ENCODE measurements at regions not wholly inside any gene's neighbourhood (a gene's known extent, or its start where the extent isn't known, plus 50 kb on each side); places are given as distances from the start of the nearest gene placed in this dataset.

- Histone ChIP-seq H4K91ac (ENCODE audit: low read length) (no peak overlapping the region), H3K4me2 (ENCODE audit: low read length, poor library complexity, severe bottlenecking) (no peak overlapping the region), H3K9me3 (ENCODE audit: control insufficient read depth, low read length) (no peaks in the 10 kb centered on the region), H3K23ac (ENCODE audit: low read length in 2 of 2) (no peak overlapping the region), H2BK120ac (ENCODE audit: low read depth, low read length) (no peak overlapping the region), H2BK5ac (ENCODE audit: low read depth, low read length, poor library complexity, severe bottlenecking) (no peak overlapping the region), H3K4me3 (ENCODE audit: insufficient read depth in 1 of 2, low read depth in 1 of 2, low read length in 2 of 2) (no peak overlapping the region), H3K4ac (ENCODE audit: low read depth in 1 of 2, low read length in 2 of 2) (no peak overlapping the region), H3K18ac (ENCODE audit: low read depth in 1 of 2, low read length in 2 of 2) (no peak overlapping the region), H3K36me3 (ENCODE audit: control insufficient read depth in 1 of 2, insufficient read depth in 2 of 2, low read depth in 1 of 2, low read length in 2 of 2) (no peaks in the 10 kb centered on the region), H2AK5ac (ENCODE audit: low read length, severe bottlenecking) (no peak overlapping the region), H3K9ac (ENCODE audit: low read length) (no peak overlapping the region), H3K14ac (ENCODE audit: low read length in 2 of 2) (no peak overlapping the region), H2BK15ac (ENCODE audit: low read depth, poor library complexity, severe bottlenecking) (no peak overlapping the region), H3K27ac (ENCODE audit: low read length, poor library complexity, severe bottlenecking) (no peak overlapping the region), H3K4me1 (ENCODE audit: control insufficient read depth, insufficient read depth, low read depth, low read length) (peaks cover 3% of the 10 kb centered on the region), H3K79me1 (replicated peaks; ENCODE audit: low read length, poor library complexity, severe bottlenecking) (no peaks in the 10 kb centered on the region), H2AFZ (ENCODE audit: low read depth, low read length) (no peak overlapping the region), H4K8ac (ENCODE audit: low read length) (no peak overlapping the region), H2BK12ac (ENCODE audit: low read length in 2 of 2) (no peak overlapping the region), H3K27me3 (ENCODE audit: control insufficient read depth in 1 of 2, insufficient read depth in 1 of 2, low read length in 2 of 2) (no peaks in the 10 kb centered on the region)
- no peak for DNase-seq
- no CpG with 5 or more reads among the region's 1 CpG for WGBS
These were observed 124.7 kb downstream of the TTC6 start for GRCh38 chr14:37720131-37720530.

GRCh38 chr14:37721976-37722659 is 126.7 kb downstream of the TTC6 start:
- 68% methylated on average over 2 of the region's 2 CpGs for WGBS

GRCh38 chr14:37723515-37723914 is 128.1 kb downstream of the TTC6 start:
- H3K9me3 ChIP-seq (ENCODE audit: control insufficient read depth, low read length) = no peaks in the 10 kb centered on the region
- WGBS = no CpG with 5 or more reads among the region's 4 CpGs
- H2BK5ac ChIP-seq (ENCODE audit: low read depth, low read length, poor library complexity, severe bottlenecking) = no peak overlapping the region
- H2AK5ac ChIP-seq (ENCODE audit: low read length, severe bottlenecking) = no peak overlapping the region
- no peaks in the 10 kb centered on the region for H3K36me3 ChIP-seq (ENCODE audit: control insufficient read depth in 1 of 2, insufficient read depth in 2 of 2, low read depth in 1 of 2, low read length in 2 of 2)
- no peak overlapping the region for H3K4me2 ChIP-seq (ENCODE audit: low read length, poor library complexity, severe bottlenecking)
- no peak overlapping the region for H4K8ac ChIP-seq (ENCODE audit: low read length)
- no peak overlapping the region for H3K14ac ChIP-seq (ENCODE audit: low read length in 2 of 2)
- H3K18ac ChIP-seq (ENCODE audit: low read depth in 1 of 2, low read length in 2 of 2) = no peak overlapping the region
- no peaks in the 10 kb centered on the region for H3K27me3 ChIP-seq (ENCODE audit: control insufficient read depth in 1 of 2, insufficient read depth in 1 of 2, low read length in 2 of 2)
- H3K4me1 ChIP-seq (ENCODE audit: control insufficient read depth, insufficient read depth, low read depth, low read length) = peaks cover 3% of the 10 kb centered on the region
- DNase-seq = no peak
- H3K9ac ChIP-seq (ENCODE audit: low read length) = no peak overlapping the region
- H2AFZ ChIP-seq (ENCODE audit: low read depth, low read length) = no peak overlapping the region
- H2BK15ac ChIP-seq (ENCODE audit: low read depth, poor library complexity, severe bottlenecking) = no peak overlapping the region
- H4K91ac ChIP-seq (ENCODE audit: low read length) = no peak overlapping the region
- no peaks in the 10 kb centered on the region for H3K79me1 ChIP-seq (replicated peaks; ENCODE audit: low read length, poor library complexity, severe bottlenecking)
- no peak overlapping the region for H2BK12ac ChIP-seq (ENCODE audit: low read length in 2 of 2)
- no peak overlapping the region for H3K4ac ChIP-seq (ENCODE audit: low read depth in 1 of 2, low read length in 2 of 2)
- no peak overlapping the region for H3K27ac ChIP-seq (ENCODE audit: low read length, poor library complexity, severe bottlenecking)
- H3K23ac ChIP-seq (ENCODE audit: low read length in 2 of 2) = no peak overlapping the region
- H3K4me3 ChIP-seq (ENCODE audit: insufficient read depth in 1 of 2, low read depth in 1 of 2, low read length in 2 of 2) = no peak overlapping the region
- H2BK120ac ChIP-seq (ENCODE audit: low read depth, low read length) = no peak overlapping the region

More at GRCh38 chr14:37721976-37722659, 126.7 kb downstream of the TTC6 start:
- Histone ChIP-seq H3K4me1 (ENCODE audit: control insufficient read depth, insufficient read depth, low read depth, low read length) (peaks cover 3% of the 10 kb centered on the region), H3K4ac (ENCODE audit: low read depth in 1 of 2, low read length in 2 of 2) (no peak overlapping the region), H3K36me3 (ENCODE audit: control insufficient read depth in 1 of 2, insufficient read depth in 2 of 2, low read depth in 1 of 2, low read length in 2 of 2) (no peaks in the 10 kb centered on the region), H4K8ac (ENCODE audit: low read length) (no peak overlapping the region), H4K91ac (ENCODE audit: low read length) (no peak overlapping the region), H2BK5ac (ENCODE audit: low read depth, low read length, poor library complexity, severe bottlenecking) (no peak overlapping the region), H3K4me2 (ENCODE audit: low read length, poor library complexity, severe bottlenecking) (no peak overlapping the region), H3K18ac (ENCODE audit: low read depth in 1 of 2, low read length in 2 of 2) (no peak overlapping the region), H2BK15ac (ENCODE audit: low read depth, poor library complexity, severe bottlenecking) (no peak overlapping the region), H3K9ac (ENCODE audit: low read length) (no peak overlapping the region), H2AK5ac (ENCODE audit: low read length, severe bottlenecking) (peak overlapping the region; percentile 35), H3K9me3 (ENCODE audit: control insufficient read depth, low read length) (no peaks in the 10 kb centered on the region), H3K14ac (ENCODE audit: low read length in 2 of 2) (no peak overlapping the region), H2AFZ (ENCODE audit: low read depth, low read length) (no peak overlapping the region), H3K27ac (ENCODE audit: low read length, poor library complexity, severe bottlenecking) (no peak overlapping the region), H3K27me3 (ENCODE audit: control insufficient read depth in 1 of 2, insufficient read depth in 1 of 2, low read length in 2 of 2) (no peaks in the 10 kb centered on the region), H3K4me3 (ENCODE audit: insufficient read depth in 1 of 2, low read depth in 1 of 2, low read length in 2 of 2) (no peak overlapping the region), H3K23ac (ENCODE audit: low read length in 2 of 2) (no peak overlapping the region), H2BK12ac (ENCODE audit: low read length in 2 of 2) (no peak overlapping the region), H3K79me1 (replicated peaks; ENCODE audit: low read length, poor library complexity, severe bottlenecking) (no peaks in the 10 kb centered on the region), H2BK120ac (ENCODE audit: low read depth, low read length) (no peak overlapping the region)
- DNase-seq = peak; percentile 13

- no peak overlapping the region for H2BK120ac ChIP-seq (ENCODE audit: low read depth, low read length)
- no peak overlapping the region for H3K23ac ChIP-seq (ENCODE audit: low read length in 2 of 2)
- no peak overlapping the region for H3K9ac ChIP-seq (ENCODE audit: low read length)
- DNase-seq = no peak
- H2AFZ ChIP-seq (ENCODE audit: low read depth, low read length) = no peak overlapping the region
- H3K14ac ChIP-seq (ENCODE audit: low read length in 2 of 2) = no peak overlapping the region
- no peak overlapping the region for H4K8ac ChIP-seq (ENCODE audit: low read length)
- no peak overlapping the region for H2BK15ac ChIP-seq (ENCODE audit: low read depth, poor library complexity, severe bottlenecking)
- no peak overlapping the region for H3K4me2 ChIP-seq (ENCODE audit: low read length, poor library complexity, severe bottlenecking)
- H3K79me1 ChIP-seq (replicated peaks; ENCODE audit: low read length, poor library complexity, severe bottlenecking) = no peaks in the 10 kb centered on the region
- H2BK5ac ChIP-seq (ENCODE audit: low read depth, low read length, poor library complexity, severe bottlenecking) = no peak overlapping the region
- no peak overlapping the region for H2BK12ac ChIP-seq (ENCODE audit: low read length in 2 of 2)
- no peak overlapping the region for H3K27ac ChIP-seq (ENCODE audit: low read length, poor library complexity, severe bottlenecking)
- no peak overlapping the region for H3K18ac ChIP-seq (ENCODE audit: low read depth in 1 of 2, low read length in 2 of 2)
- H3K27me3 ChIP-seq (ENCODE audit: control insufficient read depth in 1 of 2, insufficient read depth in 1 of 2, low read length in 2 of 2) = no peaks in the 10 kb centered on the region
- no peaks in the 10 kb centered on the region for H3K36me3 ChIP-seq (ENCODE audit: control insufficient read depth in 1 of 2, insufficient read depth in 2 of 2, low read depth in 1 of 2, low read length in 2 of 2)
- no peak overlapping the region for H2AK5ac ChIP-seq (ENCODE audit: low read length, severe bottlenecking)
- H3K9me3 ChIP-seq (ENCODE audit: control insufficient read depth, low read length) = no peaks in the 10 kb centered on the region
- no peak overlapping the region for H4K91ac ChIP-seq (ENCODE audit: low read length)
- H3K4ac ChIP-seq (ENCODE audit: low read depth in 1 of 2, low read length in 2 of 2) = no peak overlapping the region
- peaks cover 3% of the 10 kb centered on the region for H3K4me1 ChIP-seq (ENCODE audit: control insufficient read depth, insufficient read depth, low read depth, low read length)
- H3K4me3 ChIP-seq (ENCODE audit: insufficient read depth in 1 of 2, low read depth in 1 of 2, low read length in 2 of 2) = no peak overlapping the region
These were observed 131.3 kb downstream of the TTC6 start for GRCh38 chr14:37726708-37727107.

Data from mesenchymal stem cell (in vitro differentiated cells and primary cell).